Activated T-helper 17 cell treated with anti-CD3 and anti-CD28 coated beads, Interleukin-2, amount 50 U/mL, for 72 hours (primary cell): ENCODE measurements at regions not wholly inside any gene's neighbourhood (a gene's known extent, or its start where the extent isn't known, plus 50 kb on each side); places are given as distances from the start of the nearest gene placed in this dataset.

ENCODE experiments used
- ATAC-seq: fragments of 150-1000 bp; cut with Tn5 transposase; replicated peaks from 2 replicates; pipeline ENCODE4 v1.10.0; 2021; ENCODE audit warnings: mild to moderate bottlenecking, moderate library complexity
- H3K27ac Mint-ChIP-seq: one replicate; pipeline ENCODE4 v1.8.0; 2022; ENCODE audit warnings: mixed read lengths
- H3K27me3 Mint-ChIP-seq: one replicate; pipeline ENCODE4 v1.8.0; 2022; ENCODE audit warnings: mixed read lengths
- H3K36me3 Mint-ChIP-seq: one replicate; pipeline ENCODE4 v1.8.0; 2022; ENCODE audit warnings: low read depth, mild to moderate bottlenecking, mixed read lengths
- H3K4me1 Mint-ChIP-seq: one replicate; pipeline ENCODE4 v1.8.0; 2022; ENCODE audit warnings: mixed read lengths
- H3K4me3 Mint-ChIP-seq: one replicate; pipeline ENCODE4 v1.8.0; 2022; ENCODE audit warnings: mild to moderate bottlenecking, mixed read lengths
- H3K9me3 Mint-ChIP-seq: one replicate; pipeline ENCODE4 v1.8.0; 2022; ENCODE audit warnings: mixed read lengths

DNA sequence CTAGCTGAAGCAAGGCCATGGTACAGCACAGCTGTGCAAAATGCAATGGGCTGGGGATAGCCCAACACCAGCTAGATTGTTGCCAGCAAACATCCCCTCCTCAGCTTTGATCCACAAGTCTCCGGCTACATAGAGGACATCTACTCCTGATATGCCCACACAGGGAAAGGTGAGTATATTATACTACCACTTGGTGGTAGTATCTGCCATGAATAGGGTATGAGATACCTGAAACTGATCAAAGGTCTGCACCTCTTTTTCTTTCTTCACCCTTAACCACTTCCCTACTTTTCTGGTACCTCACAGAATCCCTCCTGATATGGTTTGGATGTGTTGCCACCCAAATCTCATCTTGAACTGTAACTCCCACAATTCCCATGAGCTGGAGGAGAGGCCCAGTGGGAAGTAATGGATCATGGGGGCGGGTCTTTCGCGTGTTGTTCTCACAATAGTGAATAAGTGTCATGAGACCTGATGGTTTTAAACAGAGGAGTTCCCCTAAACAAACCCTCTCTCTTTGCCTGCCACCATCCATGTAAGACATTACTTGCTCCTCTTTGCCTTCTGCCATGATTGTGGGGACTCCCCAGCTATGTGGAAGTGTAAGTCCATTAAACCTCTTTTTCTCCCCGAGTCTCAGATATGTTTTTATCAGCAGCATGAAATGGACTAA is 279.6 kb downstream of the TXNL1 start:
- Mint-ChIP-seq H3K4me1 (no peaks in the 10 kb centered on the region), H3K9me3 (peaks cover 19% of the 10 kb centered on the region), H3K27ac (no peak overlapping the region), H3K27me3 (peaks cover 3% of the 10 kb centered on the region), H3K4me3 (no peak overlapping the region), H3K36me3 (no peaks in the 10 kb centered on the region)
- ATAC-seq: no peak

DNA sequence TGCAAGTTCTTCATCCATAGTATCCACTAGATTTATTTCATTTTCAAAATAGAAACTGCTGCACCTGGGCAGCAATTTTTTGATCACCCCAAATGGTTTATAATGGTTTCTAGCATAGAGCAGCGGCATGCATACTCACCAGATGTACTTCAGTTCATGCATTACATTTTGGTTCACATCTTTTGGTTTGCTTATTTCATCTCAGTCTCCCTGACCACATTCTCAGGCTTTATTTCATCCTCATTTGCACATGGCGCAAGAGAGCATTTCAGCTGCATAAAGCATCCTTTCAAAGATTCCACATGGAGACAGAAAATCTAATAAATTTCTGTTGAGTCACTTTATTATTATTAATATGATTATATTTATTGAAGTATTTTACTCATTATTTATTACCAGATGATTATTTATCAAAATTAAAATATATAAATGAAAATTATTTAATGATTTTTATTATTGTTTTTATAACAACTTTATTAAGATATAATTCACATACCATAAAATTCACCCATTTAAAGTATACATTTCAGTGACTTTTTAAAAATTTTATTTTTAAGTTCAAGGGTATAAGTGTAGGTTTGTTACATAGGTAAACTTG is 284.6 kb downstream of the TXNL1 start:
- no peak for ATAC-seq
- Mint-ChIP-seq H3K9me3 (peaks cover 9% of the 10 kb centered on the region), H3K27ac (no peak overlapping the region), H3K4me3 (no peak overlapping the region), H3K27me3 (peaks cover 3% of the 10 kb centered on the region), H3K36me3 (no peaks in the 10 kb centered on the region), H3K4me1 (no peaks in the 10 kb centered on the region)

GRCh38 chr18:56351911-56352500 is 286.4 kb downstream of the TXNL1 start:
- Mint-ChIP-seq H3K4me1 (no peaks in the 10 kb centered on the region), H3K9me3 (peaks cover 8% of the 10 kb centered on the region), H3K36me3 (no peaks in the 10 kb centered on the region), H3K27ac (no peak overlapping the region), H3K4me3 (no peak overlapping the region), H3K27me3 (peaks cover 3% of the 10 kb centered on the region)
- no peak for ATAC-seq

GRCh38 chr18:56337507-56337906 is 300.9 kb downstream of the TXNL1 start:
- Mint-ChIP-seq H3K27ac (no peak overlapping the region), H3K36me3 (no peaks in the 10 kb centered on the region), H3K4me3 (no peak overlapping the region), H3K9me3 (peaks cover 10% of the 10 kb centered on the region), H3K4me1 (no peaks in the 10 kb centered on the region), H3K27me3 (peaks cover 8% of the 10 kb centered on the region)
- no peak for ATAC-seq

DNA sequence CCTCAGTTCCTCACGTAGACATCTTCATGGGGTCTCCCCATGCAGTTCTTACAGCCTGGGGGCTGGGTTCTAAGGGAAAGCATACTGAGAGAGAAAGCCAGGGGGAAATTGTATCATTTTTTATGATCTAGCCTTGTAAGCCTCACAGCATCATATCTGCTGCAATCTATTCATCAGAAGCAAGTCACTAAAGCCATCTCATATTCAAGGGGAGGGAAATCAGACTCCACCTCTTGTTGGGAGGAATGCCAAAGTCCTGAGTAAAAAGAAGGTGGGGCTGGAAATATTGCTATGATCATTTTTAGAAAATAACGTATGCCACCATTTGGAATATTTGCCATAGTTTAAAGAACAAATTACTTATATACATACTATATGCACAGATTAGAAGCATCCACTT is 304.6 kb downstream of the TXNL1 start:
- ATAC-seq: no peak
- no peak overlapping the region for H3K4me3 Mint-ChIP-seq
- no peaks in the 10 kb centered on the region for H3K9me3 Mint-ChIP-seq
- H3K4me1 Mint-ChIP-seq: no peaks in the 10 kb centered on the region
- H3K27me3 Mint-ChIP-seq: peaks cover 3% of the 10 kb centered on the region
- no peaks in the 10 kb centered on the region for H3K36me3 Mint-ChIP-seq
- no peak overlapping the region for H3K27ac Mint-ChIP-seq

DNA sequence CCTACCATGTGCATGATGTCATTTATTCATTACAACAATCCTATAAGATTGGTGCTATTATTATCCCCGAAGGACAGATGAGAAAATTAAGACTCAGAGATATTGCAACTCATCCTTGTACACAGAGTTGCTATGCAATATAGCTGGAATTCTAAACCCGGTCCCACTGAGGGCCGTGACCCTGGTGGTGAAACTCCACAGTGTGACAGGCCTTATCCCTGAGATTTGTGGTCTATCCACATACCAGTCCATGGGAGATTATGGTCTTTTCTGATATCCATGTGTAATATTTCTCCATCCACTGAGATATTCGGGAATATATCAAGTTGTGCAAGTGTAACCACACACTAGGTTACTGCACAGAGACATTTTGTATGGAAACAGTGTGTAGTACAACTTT is 305.2 kb downstream of the TXNL1 start:
- H3K36me3 Mint-ChIP-seq: no peaks in the 10 kb centered on the region
- H3K4me1 Mint-ChIP-seq: no peaks in the 10 kb centered on the region
- H3K4me3 Mint-ChIP-seq: no peak overlapping the region
- no peak overlapping the region for H3K27ac Mint-ChIP-seq
- no peaks in the 10 kb centered on the region for H3K9me3 Mint-ChIP-seq
- peaks cover 3% of the 10 kb centered on the region for H3K27me3 Mint-ChIP-seq
- no peak for ATAC-seq

GRCh38 chr18:56332371-56332770 is 306.0 kb downstream of the TXNL1 start:
- H3K27ac Mint-ChIP-seq: no peak overlapping the region
- ATAC-seq: no peak
- H3K9me3 Mint-ChIP-seq: no peaks in the 10 kb centered on the region
- H3K36me3 Mint-ChIP-seq: no peaks in the 10 kb centered on the region
- no peaks in the 10 kb centered on the region for H3K4me1 Mint-ChIP-seq
- H3K4me3 Mint-ChIP-seq: no peak overlapping the region
- peaks cover 3% of the 10 kb centered on the region for H3K27me3 Mint-ChIP-seq

DNA sequence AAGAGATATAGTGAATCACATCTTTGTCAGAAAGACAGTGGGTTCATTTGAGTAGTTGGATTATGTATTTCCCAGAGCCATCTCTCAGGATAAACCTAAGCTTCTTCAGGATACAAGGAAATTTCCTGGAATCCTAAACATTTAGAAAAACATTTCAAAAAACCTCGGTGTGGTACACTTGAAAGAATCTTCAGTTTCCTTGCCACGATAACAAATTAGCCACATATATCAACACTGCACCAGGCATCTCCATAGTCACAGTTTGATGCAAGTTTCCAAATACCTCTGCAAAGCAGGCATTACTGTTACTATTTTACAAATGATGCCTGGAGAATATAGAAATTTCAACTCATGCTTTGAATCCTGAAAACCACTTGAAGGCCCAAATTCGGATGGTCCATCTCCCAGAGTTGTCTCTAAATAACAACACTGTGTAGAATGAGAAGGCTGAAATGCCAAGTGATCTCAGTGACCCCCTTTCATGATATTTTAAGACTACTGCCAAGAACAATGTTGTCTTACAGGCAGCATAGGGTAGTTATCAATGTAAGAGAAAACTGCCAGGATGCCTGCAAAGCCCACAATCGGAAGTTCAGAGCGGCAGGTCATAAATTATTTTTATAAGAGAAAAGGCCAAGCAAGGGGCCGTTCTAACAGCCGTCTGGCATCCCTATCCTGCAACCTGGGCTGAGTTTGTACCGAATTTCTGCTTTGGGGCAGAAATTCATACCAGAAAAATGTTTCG is 307.9 kb downstream of the TXNL1 start:
- H3K4me3 Mint-ChIP-seq: no peak overlapping the region
- no peaks in the 10 kb centered on the region for H3K9me3 Mint-ChIP-seq
- no peak overlapping the region for H3K27ac Mint-ChIP-seq
- H3K36me3 Mint-ChIP-seq: no peaks in the 10 kb centered on the region
- ATAC-seq: no peak
- peaks cover 3% of the 10 kb centered on the region for H3K27me3 Mint-ChIP-seq
- H3K4me1 Mint-ChIP-seq: no peaks in the 10 kb centered on the region

DNA sequence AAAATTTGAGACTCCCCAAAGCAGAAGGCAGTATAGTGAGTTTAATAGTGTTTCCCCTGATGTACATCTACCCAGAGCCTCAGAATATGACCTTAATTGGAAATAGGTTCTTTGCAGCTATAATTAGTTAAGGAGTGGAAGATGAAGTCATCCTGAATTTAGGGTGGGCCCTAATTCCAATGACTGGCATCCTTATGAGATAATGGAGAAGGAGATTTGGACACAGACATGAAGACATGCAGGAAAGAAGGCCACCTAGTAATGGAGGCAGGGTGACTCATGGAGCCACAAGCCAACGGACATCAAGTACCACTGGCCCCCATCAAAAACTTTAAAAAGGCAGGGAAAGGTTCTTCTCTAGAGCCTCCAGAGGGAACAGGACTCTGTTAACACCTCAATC is 308.9 kb downstream of the TXNL1 start:
- Mint-ChIP-seq H3K27me3 (peaks cover 3% of the 10 kb centered on the region), H3K4me3 (no peak overlapping the region), H3K9me3 (no peaks in the 10 kb centered on the region), H3K36me3 (no peaks in the 10 kb centered on the region), H3K4me1 (no peaks in the 10 kb centered on the region), H3K27ac (no peak overlapping the region)
- no peak for ATAC-seq

DNA sequence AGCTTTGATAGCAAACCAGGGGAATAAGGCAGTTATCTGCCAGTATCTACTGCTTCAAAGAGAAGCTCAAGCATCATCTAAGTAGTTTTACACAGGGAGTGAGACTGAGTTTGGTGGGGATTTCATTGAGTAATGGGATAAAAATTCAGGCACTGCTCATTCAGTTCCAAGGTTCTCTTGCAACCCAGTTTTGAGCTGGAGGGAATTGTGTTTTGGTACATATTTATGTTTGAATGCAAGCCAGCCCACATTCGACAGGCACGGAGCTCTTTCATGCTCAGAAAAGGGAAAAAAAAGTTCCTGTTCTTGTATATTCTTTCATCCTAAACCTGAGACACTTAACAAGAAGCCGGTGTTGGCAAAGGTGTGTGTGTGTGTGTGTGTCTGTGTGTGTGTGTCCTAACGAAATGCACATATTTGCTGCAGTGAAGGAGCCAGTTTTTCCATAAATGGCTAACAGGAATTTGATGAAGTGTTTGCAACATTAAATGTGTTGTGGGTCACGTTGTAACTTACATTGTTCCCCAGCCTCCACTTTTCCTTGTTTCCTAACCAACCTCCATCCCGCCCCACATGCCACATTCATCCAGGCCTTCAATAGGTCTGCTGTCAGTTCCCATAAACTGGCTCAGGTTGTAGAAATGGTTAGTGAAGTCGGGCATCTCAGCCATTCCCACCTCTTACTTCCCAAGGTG is 311.1 kb downstream of the TXNL1 start:
- Mint-ChIP-seq H3K4me3 (no peak overlapping the region), H3K27ac (no peak overlapping the region), H3K27me3 (peaks cover 3% of the 10 kb centered on the region), H3K9me3 (no peaks in the 10 kb centered on the region), H3K36me3 (no peaks in the 10 kb centered on the region), H3K4me1 (no peaks in the 10 kb centered on the region)
- no peak for ATAC-seq

GRCh38 chr18:56326336-56327072 is 311.9 kb downstream of the TXNL1 start:
- Mint-ChIP-seq H3K27ac (no peak overlapping the region), H3K4me1 (no peaks in the 10 kb centered on the region), H3K9me3 (no peaks in the 10 kb centered on the region), H3K36me3 (no peaks in the 10 kb centered on the region), H3K27me3 (peaks cover 3% of the 10 kb centered on the region), H3K4me3 (no peak overlapping the region)
- ATAC-seq: no peak

DNA sequence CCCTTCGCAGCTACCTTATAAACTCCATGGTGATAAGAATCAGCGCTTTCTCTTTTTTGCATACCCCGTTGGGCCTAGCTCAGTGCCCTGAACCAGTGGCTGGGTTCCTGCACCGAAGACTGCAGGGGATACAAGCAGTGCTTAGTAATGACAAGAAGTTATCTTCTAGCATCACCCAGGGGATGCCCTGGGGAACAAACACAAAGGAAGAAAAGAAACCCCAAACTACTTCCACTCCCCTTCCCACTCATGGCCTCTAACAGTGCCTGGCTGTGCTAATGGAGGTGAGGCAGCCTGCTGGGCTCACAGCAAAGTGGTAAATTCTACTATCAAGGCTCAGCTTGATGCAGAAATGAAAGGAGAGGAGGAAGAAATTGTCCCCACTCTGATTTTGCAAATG is 314.7 kb downstream of the TXNL1 start:
- ATAC-seq: no peak
- Mint-ChIP-seq H3K27ac (no peak overlapping the region), H3K27me3 (peaks cover 5% of the 10 kb centered on the region), H3K4me1 (no peaks in the 10 kb centered on the region), H3K4me3 (no peak overlapping the region), H3K36me3 (no peaks in the 10 kb centered on the region), H3K9me3 (no peaks in the 10 kb centered on the region)

- no peaks in the 10 kb centered on the region for H3K36me3 Mint-ChIP-seq
- peaks cover 4% of the 10 kb centered on the region for H3K9me3 Mint-ChIP-seq
- H3K27ac Mint-ChIP-seq: no peak overlapping the region
- no peak for ATAC-seq
- H3K4me1 Mint-ChIP-seq: no peaks in the 10 kb centered on the region
- no peak overlapping the region for H3K4me3 Mint-ChIP-seq
- H3K27me3 Mint-ChIP-seq: peaks cover 7% of the 10 kb centered on the region
These were observed 316.0 kb downstream of the TXNL1 start for GRCh38 chr18:56322406-56322805.

- H3K4me3 Mint-ChIP-seq: no peak overlapping the region
- H3K36me3 Mint-ChIP-seq: no peaks in the 10 kb centered on the region
- ATAC-seq: no peak
- peaks cover 7% of the 10 kb centered on the region for H3K27me3 Mint-ChIP-seq
- H3K27ac Mint-ChIP-seq: no peak overlapping the region
- peaks cover 4% of the 10 kb centered on the region for H3K9me3 Mint-ChIP-seq
- H3K4me1 Mint-ChIP-seq: no peaks in the 10 kb centered on the region
These were observed 316.9 kb downstream of the TXNL1 start for GRCh38 chr18:56321470-56321869.
